CD14-positive monocyte (primary cell): ENCODE measurements at regions not wholly inside any gene's neighbourhood (a gene's known extent, or its start where the extent isn't known, plus 50 kb on each side); places are given as distances from the start of the nearest gene placed in this dataset.

Experiments used
- DNase-seq, 3 donors: peaks; one replicate each; pipeline ENCODE4 v3.0.0-alpha.2; 2011 to 2022
- H2AFZ ChIP-seq: 2 replicates; pipeline ENCODE4 v1.6.0; 2012; ENCODE audit warnings: mild to moderate bottlenecking, low read depth, low read length, inconsistent platforms; ENCODE audit not compliant: insufficient read depth, poor library complexity, severe bottlenecking
- H3K27ac ChIP-seq, 2 donors: 1 replicate in 1 of 2; 2 replicates in 1 of 2; pipeline ENCODE4 v1.5.1; 2012 to 2013; ENCODE audit warnings: low read length in 2 of 2, control low read depth in 1 of 2, inconsistent platforms in 1 of 2, low read depth in 1 of 2, mild to moderate bottlenecking in 1 of 2
- H3K27me3 ChIP-seq, 2 donors: one replicate each; pipeline versions ENCODE4 v1.6.0 to v1.6.1; 2011 to 2013; ENCODE audit warnings: low read length in 2 of 2; ENCODE audit not compliant: control insufficient read depth in 2 of 2, insufficient read depth in 2 of 2
- H3K36me3 ChIP-seq, 2 donors: replicated peaks in 1 of 2; 1 replicate in 1 of 2; 2 replicates in 1 of 2; pipeline versions ENCODE4 v1.5.1 to v1.6.1; 2012 to 2013; ENCODE audit warnings: low read length in 2 of 2, control low read depth in 1 of 2, inconsistent platforms in 1 of 2, mild to moderate bottlenecking in 1 of 2; ENCODE audit not compliant: insufficient read depth in 2 of 2, control insufficient read depth in 1 of 2
- H3K4me1 ChIP-seq, 2 donors: 1 replicate in 1 of 2; 2 replicates in 1 of 2; pipeline versions ENCODE4 v1.5.1 to v1.6.1; 2012 to 2013; ENCODE audit warnings: low read length in 2 of 2, control low read depth in 1 of 2, inconsistent platforms in 1 of 2, mild to moderate bottlenecking in 1 of 2, moderate library complexity in 1 of 2; ENCODE audit not compliant: insufficient read depth in 2 of 2, control insufficient read depth in 1 of 2
- H3K4me2 ChIP-seq: replicated peaks from 2 replicates; pipeline ENCODE3; 2012; ENCODE audit warnings: low read length, moderate library complexity, mild to moderate bottlenecking; ENCODE audit not compliant: poor library complexity, severe bottlenecking; ENCODE audit errors: extremely low read depth
- H3K4me3 ChIP-seq, 3 experiments: fragments of 200-600 bp in 1 of 3; sonication (generic) in 1 of 3; replicated peaks in 1 of 3; 1 replicate in 2 of 3; 2 replicates in 1 of 3; pipeline ENCODE4 v1.5.1; 2011 to 2013; ENCODE audit warnings: low read length in 3 of 3, mild to moderate bottlenecking in 3 of 3, control low read depth in 2 of 3, low read depth in 2 of 3, inconsistent platforms in 1 of 3, moderate library complexity in 1 of 3
- H3K79me2 ChIP-seq: 2 replicates; pipeline ENCODE4 v1.6.0; 2012; ENCODE audit warnings: mild to moderate bottlenecking, control low read depth, inconsistent platforms, low read length, moderate library complexity; ENCODE audit not compliant: insufficient read depth
- H3K9ac ChIP-seq: 2 replicates; pipeline ENCODE4 v1.6.0; 2017; ENCODE audit warnings: low read length, mild to moderate bottlenecking; ENCODE audit not compliant: insufficient read depth, poor library complexity, severe bottlenecking
- H3K9me3 ChIP-seq, 2 donors: replicated peaks in 1 of 2; 1 replicate in 1 of 2; 2 replicates in 1 of 2; pipeline versions ENCODE4 v1.5.1 to v1.6.1; 2012 to 2013; ENCODE audit warnings: low read length in 2 of 2, control low read depth in 1 of 2; ENCODE audit not compliant: control insufficient read depth in 1 of 2, insufficient read depth in 1 of 2
- H4K20me1 ChIP-seq: 2 replicates; pipeline ENCODE4 v1.6.0; 2012; ENCODE audit warnings: mild to moderate bottlenecking, low read length, control low read depth, moderate library complexity; ENCODE audit not compliant: insufficient read depth
- H3K27ac Mint-ChIP-seq, 7 donors: one replicate each; pipeline ENCODE4 v1.8.0; 2020; ENCODE audit warnings: mild to moderate bottlenecking in 7 of 7, mixed read lengths in 7 of 7, moderate library complexity in 6 of 7, inconsistent platforms in 2 of 7
- H3K27me3 Mint-ChIP-seq, 3 donors: one replicate each; pipeline ENCODE4 v1.8.0; 2021 to 2022; ENCODE audit warnings: low read depth in 3 of 3, mild to moderate bottlenecking in 3 of 3, mixed read lengths in 3 of 3, moderate library complexity in 3 of 3, inconsistent platforms in 1 of 3
- H3K36me3 Mint-ChIP-seq, 2 donors: one replicate each; pipeline ENCODE4 v1.8.0; 2020; ENCODE audit warnings: mixed read lengths in 2 of 2, inconsistent platforms in 1 of 2, mild to moderate bottlenecking in 1 of 2
- H3K4me1 Mint-ChIP-seq: one replicate; pipeline ENCODE4 v1.8.0; 2020; ENCODE audit warnings: mild to moderate bottlenecking, mixed read lengths
- H3K4me3 Mint-ChIP-seq, 2 donors: one replicate each; pipeline ENCODE4 v1.8.0; 2020; ENCODE audit warnings: mild to moderate bottlenecking in 2 of 2, mixed read lengths in 2 of 2, moderate library complexity in 1 of 2
- H3K9me3 Mint-ChIP-seq, 7 donors: one replicate each; pipeline ENCODE4 v1.8.0; 2020 to 2022; ENCODE audit warnings: mixed read lengths in 7 of 7, mild to moderate bottlenecking in 6 of 7, moderate library complexity in 6 of 7, inconsistent platforms in 2 of 7
- WGBS: methylation state at CpG from one replicate; pipeline ENCODE4 v1.1.5; 2013; ENCODE audit warnings: missing lambda C conversion rate; ENCODE audit not compliant: insufficient coverage; 5-methylcytosine and 5-hydroxymethylcytosine counted together
- intact Hi-C, 2 donors: fragments of 100-400 bp; cut with micrococcal nuclease; formaldehyde crosslinking; loops; one replicate each; pipeline versions ENCODE4 v1.15.0 to v1.15.1; 2023
- TF ChIP-seq, protein P1 (sequence below): fragments of 200-600 bp; IDR thresholded peaks from one replicate; pipeline ENCODE4 v1.8.0; 2022; ENCODE audit warnings: antibody characterized with exemption, mild to moderate bottlenecking

DNA sequence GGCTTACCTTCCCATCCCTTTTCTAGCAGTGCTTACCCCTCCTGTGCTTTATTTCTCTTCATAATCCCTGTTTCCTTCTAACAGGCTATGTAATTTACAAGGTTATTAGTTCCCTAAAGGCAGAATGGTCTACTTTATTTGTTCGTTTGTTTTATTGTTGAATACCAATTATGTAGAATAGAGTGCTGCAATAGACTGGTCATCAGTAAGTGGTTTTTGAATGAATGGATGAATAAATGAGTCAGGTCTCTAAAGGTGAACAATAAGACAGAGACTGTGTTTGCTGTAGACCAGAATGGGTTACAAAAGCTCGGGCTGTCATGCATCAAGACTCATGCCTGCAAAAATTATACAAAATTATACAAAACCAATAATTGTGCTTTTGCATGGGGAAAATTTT is 332.0 kb downstream of the IRS1 start:
- Histone ChIP-seq H4K20me1 (no peaks in the 10 kb centered on the region), H3K36me3 (no peaks in the 10 kb centered on the region), H3K9ac (no peak overlapping the region), H3K4me3 (no peak overlapping the region), H3K4me2 (no peak overlapping the region), H3K27ac (no peak overlapping the region), H3K9me3 (no peaks in the 10 kb centered on the region), H3K4me1 (no peaks in the 10 kb centered on the region), H3K27me3 (peaks cover 0 to 2% of the 10 kb centered on the region in 2 donors), H2AFZ (no peak overlapping the region), H3K79me2 (no peaks in the 10 kb centered on the region)
- no peak overlapping the region for H3K4me3 Mint-ChIP-seq
- peaks cover 0 to 4% (median 2%) of the 10 kb centered on the region in 3 donors for H3K27me3 Mint-ChIP-seq
- H3K4me1 Mint-ChIP-seq, result no peaks in the 10 kb centered on the region
- intact Hi-C loops, result no loop called here
- peaks cover 0 to 3% (median 2%) of the 10 kb centered on the region in 7 donors for H3K9me3 Mint-ChIP-seq
- WGBS, result no CpG with 5 or more reads among the region's 2 CpGs
- no peak for DNase-seq
- no peaks in the 10 kb centered on the region for H3K36me3 Mint-ChIP-seq
- TF ChIP-seq, protein P1, sequence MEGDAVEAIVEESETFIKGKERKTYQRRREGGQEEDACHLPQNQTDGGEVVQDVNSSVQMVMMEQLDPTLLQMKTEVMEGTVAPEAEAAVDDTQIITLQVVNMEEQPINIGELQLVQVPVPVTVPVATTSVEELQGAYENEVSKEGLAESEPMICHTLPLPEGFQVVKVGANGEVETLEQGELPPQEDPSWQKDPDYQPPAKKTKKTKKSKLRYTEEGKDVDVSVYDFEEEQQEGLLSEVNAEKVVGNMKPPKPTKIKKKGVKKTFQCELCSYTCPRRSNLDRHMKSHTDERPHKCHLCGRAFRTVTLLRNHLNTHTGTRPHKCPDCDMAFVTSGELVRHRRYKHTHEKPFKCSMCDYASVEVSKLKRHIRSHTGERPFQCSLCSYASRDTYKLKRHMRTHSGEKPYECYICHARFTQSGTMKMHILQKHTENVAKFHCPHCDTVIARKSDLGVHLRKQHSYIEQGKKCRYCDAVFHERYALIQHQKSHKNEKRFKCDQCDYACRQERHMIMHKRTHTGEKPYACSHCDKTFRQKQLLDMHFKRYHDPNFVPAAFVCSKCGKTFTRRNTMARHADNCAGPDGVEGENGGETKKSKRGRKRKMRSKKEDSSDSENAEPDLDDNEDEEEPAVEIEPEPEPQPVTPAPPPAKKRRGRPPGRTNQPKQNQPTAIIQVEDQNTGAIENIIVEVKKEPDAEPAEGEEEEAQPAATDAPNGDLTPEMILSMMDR, result no peak
- H3K27ac Mint-ChIP-seq, result no peak overlapping the region

DNA sequence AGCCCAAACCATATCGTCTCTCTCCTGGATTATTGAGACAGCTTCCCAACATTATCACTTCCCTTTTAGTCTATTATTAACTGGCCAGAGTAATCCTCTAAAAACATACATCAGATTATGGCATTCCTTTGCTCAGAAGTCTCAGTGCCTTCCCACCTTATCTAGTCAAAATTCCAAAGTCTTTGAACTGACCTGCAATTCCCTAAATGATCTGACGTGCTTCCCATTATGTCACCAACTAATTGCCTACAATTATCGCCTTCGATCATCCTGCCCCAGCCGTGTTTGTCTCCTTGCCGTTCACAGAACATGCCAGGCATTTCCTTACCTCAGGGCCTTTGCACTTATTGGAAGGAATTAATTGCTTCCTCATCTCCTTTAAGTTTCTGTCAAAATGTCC is 332.4 kb downstream of the IRS1 start:
- Histone ChIP-seq H3K27ac (no peak overlapping the region), H3K27me3 (peaks cover 0 to 2% of the 10 kb centered on the region in 2 donors), H3K79me2 (no peaks in the 10 kb centered on the region), H3K4me3 (no peak overlapping the region), H3K9ac (no peak overlapping the region), H4K20me1 (no peaks in the 10 kb centered on the region), H2AFZ (no peak overlapping the region), H3K4me1 (no peaks in the 10 kb centered on the region), H3K4me2 (no peak overlapping the region), H3K36me3 (no peaks in the 10 kb centered on the region), H3K9me3 (no peaks in the 10 kb centered on the region)
- Mint-ChIP-seq H3K4me3 (no peak overlapping the region), H3K36me3 (no peaks in the 10 kb centered on the region), H3K27ac (no peak overlapping the region), H3K4me1 (no peaks in the 10 kb centered on the region), H3K9me3 (peaks cover 0 to 4% (median 2%) of the 10 kb centered on the region in 7 donors), H3K27me3 (peaks cover 0 to 4% (median 0%) of the 10 kb centered on the region in 3 donors)
- TF ChIP-seq, protein P1, result no peak
- 67% methylated on average over 5 of the region's 6 CpGs for WGBS
- DNase-seq, result no peak
- intact Hi-C loops, result no loop called here
